ENCODE measurements at regions not wholly inside any gene's neighbourhood (a gene's known extent, or its start where the extent isn't known, plus 50 kb on each side); places are given as distances from the start of the nearest gene placed in this dataset.

DNA sequence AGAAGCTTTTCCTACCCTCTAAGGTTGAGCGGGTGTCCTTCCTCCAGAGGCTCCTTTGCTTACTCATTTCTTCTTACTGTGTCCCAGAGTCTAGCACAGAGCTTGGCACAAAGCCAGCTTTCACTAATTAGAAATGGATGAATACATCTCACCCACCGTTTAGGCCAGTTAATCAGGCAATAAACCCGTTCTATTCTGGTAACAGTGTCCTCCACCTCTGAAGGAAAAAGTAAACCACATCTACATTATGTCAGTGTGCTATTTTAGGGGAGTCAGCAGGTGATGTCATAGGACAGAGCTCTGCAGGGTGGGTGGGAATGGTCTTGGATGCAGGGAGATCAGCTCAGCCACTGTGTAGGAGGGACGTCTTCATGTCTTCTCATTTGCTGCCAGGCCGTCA, 109.2 kb downstream of the OSTF1 start:
- TF ChIP-seq ZBTB8A (tag by site-specific recombination; IDR thresholded peaks at IDR 0.05): no peak
- TF ChIP-seq ZNF423 (tag by site-specific recombination; IDR thresholded peaks at IDR 0.05): no peak
- TF ChIP-seq, protein P1, sequence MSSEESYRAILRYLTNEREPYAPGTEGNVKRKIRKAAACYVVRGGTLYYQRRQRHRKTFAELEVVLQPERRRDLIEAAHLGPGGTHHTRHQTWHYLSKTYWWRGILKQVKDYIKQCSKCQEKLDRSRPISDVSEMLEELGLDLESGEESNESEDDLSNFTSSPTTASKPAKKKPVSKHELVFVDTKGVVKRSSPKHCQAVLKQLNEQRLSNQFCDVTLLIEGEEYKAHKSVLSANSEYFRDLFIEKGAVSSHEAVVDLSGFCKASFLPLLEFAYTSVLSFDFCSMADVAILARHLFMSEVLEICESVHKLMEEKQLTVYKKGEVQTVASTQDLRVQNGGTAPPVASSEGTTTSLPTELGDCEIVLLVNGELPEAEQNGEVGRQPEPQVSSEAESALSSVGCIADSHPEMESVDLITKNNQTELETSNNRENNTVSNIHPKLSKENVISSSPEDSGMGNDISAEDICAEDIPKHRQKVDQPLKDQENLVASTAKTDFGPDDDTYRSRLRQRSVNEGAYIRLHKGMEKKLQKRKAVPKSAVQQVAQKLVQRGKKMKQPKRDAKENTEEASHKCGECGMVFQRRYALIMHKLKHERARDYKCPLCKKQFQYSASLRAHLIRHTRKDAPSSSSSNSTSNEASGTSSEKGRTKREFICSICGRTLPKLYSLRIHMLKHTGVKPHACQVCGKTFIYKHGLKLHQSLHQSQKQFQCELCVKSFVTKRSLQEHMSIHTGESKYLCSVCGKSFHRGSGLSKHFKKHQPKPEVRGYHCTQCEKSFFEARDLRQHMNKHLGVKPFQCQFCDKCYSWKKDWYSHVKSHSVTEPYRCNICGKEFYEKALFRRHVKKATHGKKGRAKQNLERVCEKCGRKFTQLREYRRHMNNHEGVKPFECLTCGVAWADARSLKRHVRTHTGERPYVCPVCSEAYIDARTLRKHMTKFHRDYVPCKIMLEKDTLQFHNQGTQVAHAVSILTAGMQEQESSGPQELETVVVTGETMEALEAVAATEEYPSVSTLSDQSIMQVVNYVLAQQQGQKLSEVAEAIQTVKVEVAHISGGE (tag by site-specific recombination; conservative IDR thresholded peaks at IDR 0.05; ENCODE audit: low read depth): no peak
- TF ChIP-seq, protein P2, sequence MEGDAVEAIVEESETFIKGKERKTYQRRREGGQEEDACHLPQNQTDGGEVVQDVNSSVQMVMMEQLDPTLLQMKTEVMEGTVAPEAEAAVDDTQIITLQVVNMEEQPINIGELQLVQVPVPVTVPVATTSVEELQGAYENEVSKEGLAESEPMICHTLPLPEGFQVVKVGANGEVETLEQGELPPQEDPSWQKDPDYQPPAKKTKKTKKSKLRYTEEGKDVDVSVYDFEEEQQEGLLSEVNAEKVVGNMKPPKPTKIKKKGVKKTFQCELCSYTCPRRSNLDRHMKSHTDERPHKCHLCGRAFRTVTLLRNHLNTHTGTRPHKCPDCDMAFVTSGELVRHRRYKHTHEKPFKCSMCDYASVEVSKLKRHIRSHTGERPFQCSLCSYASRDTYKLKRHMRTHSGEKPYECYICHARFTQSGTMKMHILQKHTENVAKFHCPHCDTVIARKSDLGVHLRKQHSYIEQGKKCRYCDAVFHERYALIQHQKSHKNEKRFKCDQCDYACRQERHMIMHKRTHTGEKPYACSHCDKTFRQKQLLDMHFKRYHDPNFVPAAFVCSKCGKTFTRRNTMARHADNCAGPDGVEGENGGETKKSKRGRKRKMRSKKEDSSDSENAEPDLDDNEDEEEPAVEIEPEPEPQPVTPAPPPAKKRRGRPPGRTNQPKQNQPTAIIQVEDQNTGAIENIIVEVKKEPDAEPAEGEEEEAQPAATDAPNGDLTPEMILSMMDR (tag by site-specific recombination; IDR thresholded peaks at IDR 0.05): no peak
- TF ChIP-seq YY1 (tag by site-specific recombination; IDR thresholded peaks at IDR 0.05): no peak
- no peak for TF ChIP-seq ZNF169 (tag by site-specific recombination; IDR thresholded peaks at IDR 0.05)
- TF ChIP-seq ZIC2 (tag by site-specific recombination; IDR thresholded peaks at IDR 0.05): no peak
- TF ChIP-seq ZNF660 (tag by site-specific recombination; IDR thresholded peaks at IDR 0.05): peak; percentile 94
- TF ChIP-seq ZNF324 (tag by site-specific recombination; IDR thresholded peaks at IDR 0.05): no peak

Measured in HEK293 (cell line).